MM.1S (cell line): ENCODE measurements at regions not wholly inside any gene's neighbourhood (a gene's known extent, or its start where the extent isn't known, plus 50 kb on each side); places are given as distances from the start of the nearest gene placed in this dataset.

Source experiments
- CTCF ChIP-seq: fragments of 300-600 bp; sonication (generic); IDR thresholded peaks from 2 replicates; pipeline ENCODE4 v1.5.1; 2016; ENCODE audit warnings: antibody characterized with exemption, low read length, mixed read lengths
- EZH2phosphoT487 ChIP-seq: fragments of 300-600 bp; sonication (generic); IDR thresholded peaks from 2 replicates; pipeline ENCODE4 v1.6.1; 2018; ENCODE audit warnings: antibody characterized with exemption, low read length

GRCh38 chr7:125675169-125675568 lies 745.5 kb upstream of the POT1 start:
- TF ChIP-seq CTCF (no peak), EZH2phosphoT487 (no peak)
